Kidney (tissue), 13 donors: ENCODE measurements at regions not wholly inside any gene's neighbourhood (a gene's known extent, or its start where the extent isn't known, plus 50 kb on each side); places are given as distances from the start of the nearest gene placed in this dataset.

Source experiments
- DNase-seq, 5 donors: peaks; one replicate each; pipeline ENCODE4 v3.0.0-alpha.2; 2013 to 2020
- FAIRE-seq: peaks from 2 replicates; lab custom pipeline; 2012; peaks lifted over from hg19 to GRCh38; lab: Jason Lieb, UNC
- H3K27ac ChIP-seq, 2 donors: one replicate each; pipeline ENCODE4 v1.7.0; 2013; ENCODE audit warnings: low read depth in 2 of 2, low read length in 2 of 2, inconsistent platforms in 1 of 2
- H3K27me3 ChIP-seq: one replicate; pipeline ENCODE4 v1.7.1; 2013; ENCODE audit warnings: low read length, inconsistent platforms; ENCODE audit not compliant: control insufficient read depth, insufficient read depth
- H3K36me3 ChIP-seq, 3 donors: one replicate each; pipeline versions ENCODE4 v1.7.0 to v1.7.1; 2013; ENCODE audit warnings: low read length in 3 of 3, control low read depth in 1 of 3, inconsistent platforms in 1 of 3; ENCODE audit not compliant: insufficient read depth in 3 of 3, control insufficient read depth in 2 of 3
- H3K4me1 ChIP-seq, 3 donors: one replicate each; pipeline versions ENCODE4 v1.7.0 to v1.7.1; 2013; ENCODE audit warnings: low read length in 3 of 3, inconsistent platforms in 1 of 3, low read depth in 1 of 3; ENCODE audit not compliant: control insufficient read depth in 2 of 3, insufficient read depth in 2 of 3
- H3K4me3 ChIP-seq, 3 donors: one replicate each; pipeline versions ENCODE4 v1.7.0 to v1.8.1; 2013; ENCODE audit warnings: low read length in 3 of 3, control low read depth in 1 of 3, inconsistent platforms in 1 of 3
- H3K9ac ChIP-seq, 3 donors: one replicate each; pipeline versions ENCODE4 v1.7.0 to v1.7.1; 2013; ENCODE audit warnings: low read length in 3 of 3, control low read depth in 1 of 3, inconsistent platforms in 1 of 3
- H3K9me3 ChIP-seq, 3 donors: one replicate each; pipeline versions ENCODE4 v1.7.0 to v1.7.1; 2013; ENCODE audit warnings: low read length in 3 of 3, control low read depth in 1 of 3, inconsistent platforms in 1 of 3; ENCODE audit not compliant: control insufficient read depth in 2 of 3, insufficient read depth in 1 of 3
- CTCF ChIP-seq: IDR thresholded peaks from 3 replicates; pipeline ENCODE4 v1.5.1; 2012; ENCODE audit warnings: mild to moderate bottlenecking, moderate library complexity, borderline replicate concordance; ENCODE audit not compliant: insufficient read depth; ENCODE audit errors: extremely low read depth
- intact Hi-C: fragments of 100-400 bp; cut with DNase I; formaldehyde crosslinking; loops from one replicate; pipeline ENCODE4 v1.11.1; 2022
- donor health status: control.
- donor health status: control.
- donor health status: control.
- donor health status: control.
- donor health status: control.
- donor health status: DM: yes; HTN: yes; CAD: no.
- donor health status: Normal renal cell carcinoma (clear cell type).

DNA sequence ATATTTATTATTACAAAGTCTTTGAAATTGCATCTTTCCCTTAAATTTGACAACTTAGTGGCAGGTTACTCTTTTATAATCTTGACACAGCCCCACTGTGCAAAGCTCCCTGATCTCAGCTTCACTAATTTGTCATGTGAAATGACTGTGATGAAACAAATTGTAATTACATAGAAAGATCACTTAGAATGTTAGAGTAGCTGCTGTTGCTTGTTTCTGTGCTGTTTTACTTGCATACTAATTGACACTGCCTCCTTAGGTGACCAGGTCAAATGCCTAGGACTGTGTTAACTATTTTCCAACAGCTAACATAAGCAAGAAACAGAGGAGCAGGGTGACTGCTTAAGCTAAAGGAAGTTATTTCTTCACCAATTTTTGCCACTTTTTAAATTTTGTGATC lies 211.3 kb downstream of the ZNF326 start:
- Histone ChIP-seq H3K27me3 (no peaks in the 10 kb centered on the region), H3K4me3 (no peak overlapping the region), H3K27ac (no peak overlapping the region), H3K36me3 (no peaks in the 10 kb centered on the region), H3K9ac (no peak overlapping the region), H3K9me3 (no peaks in the 10 kb centered on the region), H3K4me1 (no peaks in the 10 kb centered on the region)
- intact Hi-C loops, result no loop called here
- DNase-seq (no peak), FAIRE-seq (no peak)
- TF ChIP-seq CTCF, result no peak

- Histone ChIP-seq H3K27ac (no peak overlapping the region), H3K9ac (no peak overlapping the region), H3K9me3 (no peaks in the 10 kb centered on the region), H3K4me1 (peaks cover 0 to 5% (median 0%) of the 10 kb centered on the region in 3 donors), H3K27me3 (no peaks in the 10 kb centered on the region), H3K36me3 (no peaks in the 10 kb centered on the region), H3K4me3 (no peak overlapping the region)
- TF ChIP-seq CTCF, result no peak
- DNase-seq, result no peak
- no peak for FAIRE-seq
- intact Hi-C loops, result no loop called here
Measured at GRCh38 chr1:90204780-90205179, 209.9 kb downstream of the ZNF326 start.

DNA sequence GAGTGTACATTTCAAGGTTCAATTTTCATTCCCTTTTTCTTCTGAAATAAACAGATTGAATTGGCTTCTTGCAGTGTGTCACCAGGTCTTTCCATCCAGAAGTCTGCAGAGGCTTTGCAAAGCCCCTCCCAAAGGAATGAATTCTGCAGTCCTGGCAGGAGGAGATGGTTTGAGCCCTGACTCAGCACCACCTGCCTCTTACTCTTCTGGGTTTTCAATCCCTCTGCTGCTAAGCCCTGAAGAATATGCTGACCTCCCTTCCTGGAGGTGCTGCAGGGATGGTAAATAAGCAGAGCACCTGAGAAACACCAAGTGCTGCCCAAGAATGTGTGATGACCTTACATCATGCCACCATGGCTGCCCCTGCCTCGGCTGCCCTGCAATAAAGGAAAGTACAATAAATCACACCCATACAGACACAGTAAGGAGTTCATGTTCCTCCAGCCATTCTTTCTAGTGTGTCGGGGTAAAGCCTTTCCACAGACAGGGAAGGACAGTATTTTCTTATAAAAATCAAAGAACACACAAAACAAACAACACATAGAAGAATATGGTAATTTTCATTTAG lies 209.2 kb downstream of the ZNF326 start:
- H3K4me1 ChIP-seq, result peaks cover 0 to 7% (median 0%) of the 10 kb centered on the region in 3 donors
- FAIRE-seq (no peak), DNase-seq (no peak)
- intact Hi-C loops, result no loop called here
- H3K4me3 ChIP-seq, result no peak overlapping the region
- H3K27ac ChIP-seq, result no peak overlapping the region
- no peaks in the 10 kb centered on the region for H3K9me3 ChIP-seq
- no peaks in the 10 kb centered on the region for H3K27me3 ChIP-seq
- H3K36me3 ChIP-seq, result no peaks in the 10 kb centered on the region
- H3K9ac ChIP-seq, result no peak overlapping the region
- no peak for TF ChIP-seq CTCF
